Tibial nerve (tissue), 4 donors: ENCODE measurements at regions not wholly inside any gene's neighbourhood (a gene's known extent, or its start where the extent isn't known, plus 50 kb on each side); places are given as distances from the start of the nearest gene placed in this dataset.

Experiments
- DNase-seq, 2 donors: peaks; one replicate each; pipeline ENCODE4 v3.0.0-alpha.2; 2019; ENCODE audit warnings: low spot score in 2 of 2
- H3K27ac ChIP-seq, 4 donors: fragments of 200-600 bp; sonication (generic) in 3 of 4; one replicate each; pipeline ENCODE4 v1.5.1; 2017 to 2019; ENCODE audit warnings: mild to moderate bottlenecking in 1 of 4
- H3K27me3 ChIP-seq, 2 donors: fragments of 200-600 bp; sonication (generic) in 1 of 2; one replicate each; pipeline versions ENCODE4 v1.5.1 to v1.6.0; 2017 to 2019
- H3K36me3 ChIP-seq, 3 donors: fragments of 200-600 bp; sonication (generic); one replicate each; pipeline ENCODE4 v1.5.1; 2018 to 2019
- H3K4me1 ChIP-seq, 4 donors: fragments of 200-600 bp; sonication (generic) in 3 of 4; one replicate each; pipeline ENCODE4 v1.5.1; 2017 to 2019
- H3K4me3 ChIP-seq, 4 donors: fragments of 200-600 bp; sonication (generic) in 3 of 4; one replicate each; pipeline ENCODE4 v1.5.1; 2017 to 2019; ENCODE audit warnings: mild to moderate bottlenecking in 1 of 4, moderate library complexity in 1 of 4
- H3K9me3 ChIP-seq, 4 donors: fragments of 200-600 bp; sonication (generic) in 3 of 4; one replicate each; pipeline ENCODE4 v1.5.1; 2017 to 2019
- EP300 ChIP-seq, 2 donors: sonication (generic); formaldehyde crosslinking; IDR thresholded peaks; one replicate each; pipeline ENCODE4 v1.6.1; 2017; ENCODE audit warnings: antibody characterized with exemption in 2 of 2, mild to moderate bottlenecking in 1 of 2
- POLR2A ChIP-seq, 2 donors: fragments of 450-650 bp; IDR thresholded peaks; one replicate each; pipeline ENCODE4 v1.6.1; 2017; ENCODE audit warnings: antibody characterized with exemption in 2 of 2, mild to moderate bottlenecking in 2 of 2, moderate library complexity in 2 of 2
- WGBS, 2 donors: methylation state at CpG; one replicate each; pipeline ENCODE4 v1.1.5; 2018; 5-methylcytosine and 5-hydroxymethylcytosine counted together
- TF ChIP-seq, protein P1 (sequence below), 5 experiments: fragments of 200-600 bp in 3 of 5; fragments of 450-650 bp in 2 of 5; sonication (generic) in 3 of 5; IDR thresholded peaks; one replicate each; pipeline ENCODE4 v1.5.1; 2016 to 2019; ENCODE audit warnings: antibody characterized with exemption in 5 of 5, mild to moderate bottlenecking in 3 of 5, moderate library complexity in 2 of 5

GRCh38 chr6:15081447-15081846 lies 164.4 kb upstream of the JARID2 start:
- Histone ChIP-seq H3K36me3 (no peaks in the 10 kb centered on the region), H3K9me3 (no peaks in the 10 kb centered on the region), H3K4me3 (no peak overlapping the region), H3K27me3 (no peaks in the 10 kb centered on the region), H3K4me1 (no peaks in the 10 kb centered on the region), H3K27ac (no peak overlapping the region)
- no peak for DNase-seq
- TF ChIP-seq, protein P1, sequence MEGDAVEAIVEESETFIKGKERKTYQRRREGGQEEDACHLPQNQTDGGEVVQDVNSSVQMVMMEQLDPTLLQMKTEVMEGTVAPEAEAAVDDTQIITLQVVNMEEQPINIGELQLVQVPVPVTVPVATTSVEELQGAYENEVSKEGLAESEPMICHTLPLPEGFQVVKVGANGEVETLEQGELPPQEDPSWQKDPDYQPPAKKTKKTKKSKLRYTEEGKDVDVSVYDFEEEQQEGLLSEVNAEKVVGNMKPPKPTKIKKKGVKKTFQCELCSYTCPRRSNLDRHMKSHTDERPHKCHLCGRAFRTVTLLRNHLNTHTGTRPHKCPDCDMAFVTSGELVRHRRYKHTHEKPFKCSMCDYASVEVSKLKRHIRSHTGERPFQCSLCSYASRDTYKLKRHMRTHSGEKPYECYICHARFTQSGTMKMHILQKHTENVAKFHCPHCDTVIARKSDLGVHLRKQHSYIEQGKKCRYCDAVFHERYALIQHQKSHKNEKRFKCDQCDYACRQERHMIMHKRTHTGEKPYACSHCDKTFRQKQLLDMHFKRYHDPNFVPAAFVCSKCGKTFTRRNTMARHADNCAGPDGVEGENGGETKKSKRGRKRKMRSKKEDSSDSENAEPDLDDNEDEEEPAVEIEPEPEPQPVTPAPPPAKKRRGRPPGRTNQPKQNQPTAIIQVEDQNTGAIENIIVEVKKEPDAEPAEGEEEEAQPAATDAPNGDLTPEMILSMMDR (IDR thresholded peaks at IDR 0.05): no peak
- TF ChIP-seq POLR2A (IDR thresholded peaks at IDR 0.05): no peak
- no peak for TF ChIP-seq EP300 (IDR thresholded peaks at IDR 0.05)
- 88 to 91% methylated on average over 2 of the region's 2 CpGs for WGBS, 2 donors

- DNase-seq: no peak
- 87 to 91% methylated on average over 8 of the region's 8 CpGs for WGBS, 2 donors
- H3K27ac ChIP-seq: no peak overlapping the region
- no peaks in the 10 kb centered on the region for H3K27me3 ChIP-seq
- no peak overlapping the region for H3K4me3 ChIP-seq
- no peaks in the 10 kb centered on the region for H3K36me3 ChIP-seq
- TF ChIP-seq POLR2A (IDR thresholded peaks at IDR 0.05) (no peak), EP300 (IDR thresholded peaks at IDR 0.05) (no peak)
- TF ChIP-seq, protein P1 (IDR thresholded peaks at IDR 0.05): no peak
- no peaks in the 10 kb centered on the region for H3K4me1 ChIP-seq
- no peaks in the 10 kb centered on the region for H3K9me3 ChIP-seq
Observed at GRCh38 chr6:15082708-15083107, 163.2 kb upstream of the JARID2 start.

GRCh38 chr6:15086348-15087158 lies 159.3 kb upstream of the JARID2 start:
- WGBS, 2 donors: 78 to 80% methylated on average over 12 of the region's 12 CpGs
- Histone ChIP-seq H3K9me3 (no peaks in the 10 kb centered on the region), H3K4me3 (no peak overlapping the region), H3K27me3 (no peaks in the 10 kb centered on the region), H3K27ac (no peak overlapping the region), H3K36me3 (no peaks in the 10 kb centered on the region), H3K4me1 (peaks cover 0 to 11% (median 0%) of the 10 kb centered on the region in 4 donors)
- no peak for DNase-seq
- TF ChIP-seq, protein P1 (IDR thresholded peaks at IDR 0.05): no peak
- TF ChIP-seq EP300 (IDR thresholded peaks at IDR 0.05): no peak
- no peak for TF ChIP-seq POLR2A (IDR thresholded peaks at IDR 0.05)

DNA sequence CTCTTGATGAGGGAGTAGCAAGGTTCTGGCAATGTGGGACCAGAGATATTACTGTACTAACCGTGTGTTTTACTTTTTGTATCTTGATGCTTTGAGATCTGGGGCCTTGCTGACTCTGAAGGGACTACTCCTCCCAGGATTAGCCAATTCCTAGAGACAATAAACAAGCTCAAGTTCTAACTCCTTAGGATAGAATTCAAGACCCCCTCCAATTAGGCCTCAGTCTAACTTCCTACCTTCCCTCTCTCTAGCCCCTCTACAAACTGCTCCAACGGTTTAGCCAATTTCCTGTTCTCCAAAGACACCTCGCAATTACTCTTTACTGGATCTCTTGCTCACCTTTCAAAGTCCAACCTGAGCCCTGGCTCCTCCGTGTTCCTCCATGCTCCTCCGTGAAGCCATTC lies 158.7 kb upstream of the JARID2 start:
- H3K4me3 ChIP-seq: no peak overlapping the region
- no peak for DNase-seq
- H3K27ac ChIP-seq: no peak overlapping the region
- H3K27me3 ChIP-seq: no peaks in the 10 kb centered on the region
- H3K9me3 ChIP-seq: no peaks in the 10 kb centered on the region
- WGBS, 2 donors: 85 to 94% methylated on average over 5 of the region's 5 CpGs
- TF ChIP-seq POLR2A (IDR thresholded peaks at IDR 0.05): no peak
- TF ChIP-seq EP300 (IDR thresholded peaks at IDR 0.05): no peak
- TF ChIP-seq, protein P1 (IDR thresholded peaks at IDR 0.05): no peak
- no peaks in the 10 kb centered on the region for H3K36me3 ChIP-seq
- peaks cover 0 to 11% (median 0%) of the 10 kb centered on the region in 4 donors for H3K4me1 ChIP-seq

GRCh38 chr6:15088904-15089568 lies 156.8 kb upstream of the JARID2 start:
- 55 to 75% methylated on average over 7 of the region's 7 CpGs for WGBS, 2 donors
- Histone ChIP-seq H3K27me3 (no peaks in the 10 kb centered on the region), H3K4me3 (no peak overlapping the region), H3K4me1 (peaks cover 0 to 11% (median 0%) of the 10 kb centered on the region in 4 donors), H3K27ac (no peak overlapping the region), H3K36me3 (no peaks in the 10 kb centered on the region), H3K9me3 (no peaks in the 10 kb centered on the region)
- TF ChIP-seq, protein P1 (IDR thresholded peaks at IDR 0.05): no peak
- TF ChIP-seq EP300 (IDR thresholded peaks at IDR 0.05) (no peak), POLR2A (IDR thresholded peaks at IDR 0.05) (no peak)
- no peak for DNase-seq
